Endothelial cell of umbilical vein (primary cell): ENCODE measurements at regions not wholly inside any gene's neighbourhood (a gene's known extent, or its start where the extent isn't known, plus 50 kb on each side); places are given as distances from the start of the nearest gene placed in this dataset.

ENCODE experiments used
- BruUV-seq: library from RNA; stranded (reverse); fragments of 400-500 nt; replicated peaks from 2 replicates; lab custom pipeline; 2021; lab: Mats Ljungman, UMichigan
- CTCF ChIA-PET: fragments of 300-600, 350-600 bp; sonication (Branson Sonifier 250); formaldehyde crosslinking; loops from one replicate; lab custom pipeline; 2021; ENCODE audit warnings: antibody characterized with exemption, inconsistent platforms; lab: Charles Lee
- POLR2A ChIA-PET: fragments of 300-600, 350-600 bp; sonication (Branson Sonifier 250); formaldehyde crosslinking; loops from one replicate; lab custom pipeline; 2021; ENCODE audit warnings: antibody characterized with exemption, inconsistent platforms; lab: Charles Lee
- DNase-seq: peaks from one replicate; pipeline ENCODE4 v3.0.0-alpha.2; 2011; ENCODE audit warnings: low read depth, low spot score
- FAIRE-seq: peaks from 2 replicates; lab custom pipeline; 2011; peaks lifted over from hg19 to GRCh38; lab: Jason Lieb, UNC
- H2AFZ ChIP-seq: 2 replicates; pipeline ENCODE4 v1.6.0; 2012; ENCODE audit warnings: low read depth, low read length, control low read depth, inconsistent platforms
- H3K27ac ChIP-seq: 2 replicates; pipeline ENCODE4 v1.5.1; 2011; ENCODE audit warnings: low read depth, mild to moderate bottlenecking, control low read depth, low read length, moderate library complexity; ENCODE audit not compliant: insufficient read depth
- H3K27me3 ChIP-seq, 2 experiments: 2 replicates each; pipeline versions ENCODE4 v1.6.0 to v1.6.1; 2011; ENCODE audit warnings: low read length in 2 of 2, mixed read lengths in 1 of 2; ENCODE audit not compliant: control insufficient read depth in 2 of 2, insufficient read depth in 2 of 2
- H3K36me3 ChIP-seq, 2 experiments: 2 replicates in 1 of 2; 3 replicates in 1 of 2; pipeline ENCODE4 v1.5.1; 2011; ENCODE audit warnings: low read length in 2 of 2, mild to moderate bottlenecking in 1 of 2, moderate library complexity in 1 of 2; ENCODE audit not compliant: control insufficient read depth in 2 of 2, insufficient read depth in 2 of 2; ENCODE audit errors: extremely low read depth in 1 of 2
- H3K4me1 ChIP-seq: 3 replicates; pipeline ENCODE4 v1.5.1; 2011; ENCODE audit warnings: mild to moderate bottlenecking, low read length; ENCODE audit not compliant: control insufficient read depth, insufficient read depth; ENCODE audit errors: extremely low read depth
- H3K4me2 ChIP-seq: 2 replicates; pipeline ENCODE4 v1.6.1; 2011; ENCODE audit warnings: low read length, control low read depth, mixed read lengths; ENCODE audit not compliant: insufficient read depth
- H3K4me3 ChIP-seq, 3 experiments: fragments of 200-600 bp in 1 of 3; sonication (generic), shearing (Covaris generic) in 1 of 3; replicated peaks in 1 of 3; 2 replicates each; pipeline ENCODE4 v1.5.1; 2011 to 2016; ENCODE audit warnings: control low read depth in 3 of 3, low read length in 3 of 3, mild to moderate bottlenecking in 2 of 3, inconsistent platforms in 1 of 3, low read depth in 1 of 3, moderate library complexity in 1 of 3; ENCODE audit not compliant: insufficient read depth in 1 of 3
- H3K79me2 ChIP-seq: 2 replicates; pipeline ENCODE4 v1.6.0; 2012; ENCODE audit warnings: low read length, inconsistent platforms; ENCODE audit not compliant: control insufficient read depth, insufficient read depth
- H3K9ac ChIP-seq: replicated peaks from 2 replicates; pipeline ENCODE3; 2011; ENCODE audit warnings: low read length, control low read depth; ENCODE audit not compliant: insufficient read depth; ENCODE audit errors: extremely low read depth
- H3K9me1 ChIP-seq: replicated peaks from 3 replicates; pipeline ENCODE4 v1.6.0; 2011; ENCODE audit warnings: mild to moderate bottlenecking, low read length; ENCODE audit not compliant: control insufficient read depth, insufficient read depth; ENCODE audit errors: extremely low read depth
- H3K9me3 ChIP-seq: replicated peaks from 2 replicates; pipeline ENCODE4 v1.5.1; 2012; ENCODE audit warnings: low read length, inconsistent platforms; ENCODE audit not compliant: control insufficient read depth, insufficient read depth
- H4K20me1 ChIP-seq: replicated peaks from 2 replicates; pipeline ENCODE3; 2011; ENCODE audit warnings: mild to moderate bottlenecking, low read length; ENCODE audit not compliant: control insufficient read depth, insufficient read depth; ENCODE audit errors: extremely low read depth
- EZH2 ChIP-seq: IDR thresholded peaks from 2 replicates; pipeline ENCODE4 v1.6.1; 2012; ENCODE audit warnings: borderline replicate concordance, low read depth, mild to moderate bottlenecking, moderate library complexity, low read length, inconsistent platforms; ENCODE audit not compliant: severe bottlenecking
- GATA2 ChIP-seq: IDR thresholded peaks from 2 replicates; pipeline ENCODE4 v1.7.0; 2011; ENCODE audit warnings: low read depth, mild to moderate bottlenecking, moderate library complexity, mixed read lengths, low read length; ENCODE audit not compliant: insufficient read length, insufficient read depth
- MYC ChIP-seq: IDR thresholded peaks from one replicate; pipeline ENCODE4 v1.6.1; 2011; ENCODE audit warnings: mild to moderate bottlenecking, low read depth, low read length
- POLR2A ChIP-seq: IDR thresholded peaks from 2 replicates; pipeline ENCODE4 v1.6.1; 2012; ENCODE audit warnings: low read depth, mild to moderate bottlenecking, control low read depth, low read length
- POLR2AphosphoS5 ChIP-seq: IDR thresholded peaks from 2 replicates; pipeline ENCODE4 v1.6.1; 2012; ENCODE audit warnings: low read depth, mild to moderate bottlenecking, control low read depth, low read length, moderate library complexity; ENCODE audit not compliant: insufficient read depth
- dilution Hi-C: fragments of 300-500 bp; cut with MboI; formaldehyde crosslinking; loops from one replicate; pipeline ENCODE4 v1.15.0; 2019; ENCODE audit warnings: low sequenced_read_pairs; ENCODE audit not compliant: extremely low pct_ligation_motif_present
- intact Hi-C: fragments of 100-400 bp; cut with micrococcal nuclease; formaldehyde crosslinking; loops from one replicate; pipeline ENCODE4 v1.10.0; 2022
- TF ChIP-seq, protein P1 (sequence below): IDR thresholded peaks from 2 replicates; pipeline ENCODE4 v1.6.1; 2011; ENCODE audit not compliant: insufficient read depth, insufficient read length
- TF ChIP-seq, protein P2 (sequence below), 2 donors: IDR thresholded peaks; 1 replicate in 1 of 2; 2 replicates in 1 of 2; pipeline ENCODE4 v1.5.1; 2011; ENCODE audit warnings: low read length in 2 of 2, mild to moderate bottlenecking in 2 of 2, moderate library complexity in 2 of 2, control low read depth in 1 of 2, inconsistent platforms in 1 of 2, low read depth in 1 of 2; ENCODE audit not compliant: insufficient read depth in 1 of 2; ENCODE audit errors: extremely low read depth in 1 of 2

- H3K27me3 ChIP-seq: no peaks in the 10 kb centered on the region
- dilution Hi-C loops (no loop called here), intact Hi-C loops (no loop called here)
- H3K9me3 ChIP-seq: no peaks in the 10 kb centered on the region
- ChIA-PET CTCF (no interaction called here), POLR2A (no interaction called here)
- H3K79me2 ChIP-seq: no peaks in the 10 kb centered on the region
- no peak overlapping the region for H2AFZ ChIP-seq
- DNase-seq: no peak
- no peaks in the 10 kb centered on the region for H3K36me3 ChIP-seq
- H3K4me2 ChIP-seq: no peak overlapping the region
- TF ChIP-seq, protein P1, sequence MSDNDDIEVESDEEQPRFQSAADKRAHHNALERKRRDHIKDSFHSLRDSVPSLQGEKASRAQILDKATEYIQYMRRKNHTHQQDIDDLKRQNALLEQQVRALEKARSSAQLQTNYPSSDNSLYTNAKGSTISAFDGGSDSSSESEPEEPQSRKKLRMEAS: no peak
- TF ChIP-seq MYC (no peak), POLR2AphosphoS5 (no peak), EZH2 (no peak), POLR2A (no peak)
- TF ChIP-seq, protein P2, sequence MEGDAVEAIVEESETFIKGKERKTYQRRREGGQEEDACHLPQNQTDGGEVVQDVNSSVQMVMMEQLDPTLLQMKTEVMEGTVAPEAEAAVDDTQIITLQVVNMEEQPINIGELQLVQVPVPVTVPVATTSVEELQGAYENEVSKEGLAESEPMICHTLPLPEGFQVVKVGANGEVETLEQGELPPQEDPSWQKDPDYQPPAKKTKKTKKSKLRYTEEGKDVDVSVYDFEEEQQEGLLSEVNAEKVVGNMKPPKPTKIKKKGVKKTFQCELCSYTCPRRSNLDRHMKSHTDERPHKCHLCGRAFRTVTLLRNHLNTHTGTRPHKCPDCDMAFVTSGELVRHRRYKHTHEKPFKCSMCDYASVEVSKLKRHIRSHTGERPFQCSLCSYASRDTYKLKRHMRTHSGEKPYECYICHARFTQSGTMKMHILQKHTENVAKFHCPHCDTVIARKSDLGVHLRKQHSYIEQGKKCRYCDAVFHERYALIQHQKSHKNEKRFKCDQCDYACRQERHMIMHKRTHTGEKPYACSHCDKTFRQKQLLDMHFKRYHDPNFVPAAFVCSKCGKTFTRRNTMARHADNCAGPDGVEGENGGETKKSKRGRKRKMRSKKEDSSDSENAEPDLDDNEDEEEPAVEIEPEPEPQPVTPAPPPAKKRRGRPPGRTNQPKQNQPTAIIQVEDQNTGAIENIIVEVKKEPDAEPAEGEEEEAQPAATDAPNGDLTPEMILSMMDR (IDR thresholded peaks at IDR 0.05; ENCODE audit: extremely low read depth in 1 of 2, insufficient read depth in 1 of 2, low read depth in 1 of 2, low read length in 2 of 2): no peak
- FAIRE-seq: no peak
- BruUV-seq: no TSS peak
- no peaks in the 10 kb centered on the region for H4K20me1 ChIP-seq
- no peak overlapping the region for H3K4me3 ChIP-seq
- H3K9ac ChIP-seq: no peak overlapping the region
- no peak overlapping the region for H3K27ac ChIP-seq
- H3K9me1 ChIP-seq: no peaks in the 10 kb centered on the region
- H3K4me1 ChIP-seq: no peaks in the 10 kb centered on the region
Measured at GRCh38 chr3:145716519-145716918, 444.5 kb downstream of the PLOD2 start.

DNA sequence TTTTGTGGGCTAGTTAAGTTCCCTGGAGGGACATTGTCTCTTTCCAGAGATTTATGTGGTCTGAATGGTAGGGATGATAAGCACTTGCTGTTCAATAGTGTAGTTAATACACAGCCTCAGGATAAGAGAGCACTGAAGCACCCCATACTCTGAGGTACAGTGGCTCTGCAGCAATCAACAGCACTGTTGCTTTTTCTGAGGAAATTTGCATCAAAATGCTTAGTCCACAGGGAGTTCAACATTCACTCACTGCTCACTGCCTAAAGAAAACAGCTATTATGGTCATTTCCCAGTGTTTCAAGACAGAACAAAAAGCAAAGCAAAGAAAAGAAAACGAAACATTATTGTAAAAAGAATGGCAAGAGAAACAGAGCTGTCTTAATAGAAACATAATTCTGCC lies 441.9 kb downstream of the PLOD2 start:
- dilution Hi-C loops: no loop called here
- no TSS peak for BruUV-seq
- CTCF ChIA-PET: interaction anchor here (0.5 to 0.9 kb wide), 2 partner anchors 49 to 255 kb away, joined by 3 read pairs; no protein-coding TSS in a partner anchor

More for the DNA sequence above, 441.9 kb downstream of the PLOD2 start:
- Histone ChIP-seq H3K36me3 (no peaks in the 10 kb centered on the region), H3K4me3 (no peak overlapping the region), H3K9ac (no peak overlapping the region), H3K79me2 (no peaks in the 10 kb centered on the region), H3K9me1 (no peaks in the 10 kb centered on the region), H3K27me3 (no peaks in the 10 kb centered on the region), H3K4me2 (no peak overlapping the region), H2AFZ (no peak overlapping the region), H4K20me1 (no peaks in the 10 kb centered on the region), H3K4me1 (no peaks in the 10 kb centered on the region), H3K9me3 (no peaks in the 10 kb centered on the region), H3K27ac (no peak overlapping the region)
- POLR2A ChIA-PET: interaction anchor here (0.5 kb wide), 1 partner anchor 282 kb away, joined by 5 read pairs; no protein-coding TSS in a partner anchor
- FAIRE-seq (no peak), DNase-seq (no peak)
- intact Hi-C loops: no loop called here
- no peak for TF ChIP-seq MYC
- TF ChIP-seq POLR2A: no peak
- TF ChIP-seq GATA2: no peak
